Fibroblast of lung (primary cell): ENCODE measurements at regions not wholly inside any gene's neighbourhood (a gene's known extent, or its start where the extent isn't known, plus 50 kb on each side); places are given as distances from the start of the nearest gene placed in this dataset.

Experiments
- DNase-seq, 2 donors: peaks; one replicate each; pipeline versions ENCODE4 v3.0.0 to v3.0.0-alpha.2; 2010; ENCODE audit warnings: low read depth in 2 of 2
- H2AFZ ChIP-seq: 2 replicates; pipeline ENCODE4 v1.5.1; 2012; ENCODE audit warnings: low read length, control low read depth, inconsistent platforms
- H3K27ac ChIP-seq: 2 replicates; pipeline ENCODE4 v1.5.1; 2011; ENCODE audit warnings: low read length, control low read depth; ENCODE audit not compliant: insufficient read depth
- H3K27me3 ChIP-seq: 2 replicates; pipeline ENCODE4 v1.5.1; 2011; ENCODE audit warnings: mild to moderate bottlenecking, low read length; ENCODE audit not compliant: control insufficient read depth, insufficient read depth
- H3K36me3 ChIP-seq: 2 replicates; pipeline ENCODE4 v1.5.1; 2011; ENCODE audit warnings: low read length; ENCODE audit not compliant: control insufficient read depth, insufficient read depth
- H3K4me1 ChIP-seq: 2 replicates; pipeline ENCODE4 v1.5.1; 2011; ENCODE audit warnings: low read length; ENCODE audit not compliant: control insufficient read depth, insufficient read depth; ENCODE audit errors: extremely low read depth
- H3K4me2 ChIP-seq: 2 replicates; pipeline ENCODE4 v1.5.1; 2011; ENCODE audit warnings: low read length, control low read depth; ENCODE audit not compliant: insufficient read depth; ENCODE audit errors: extremely low read depth
- H3K4me3 ChIP-seq, 4 experiments: fragments of 200-600 bp in 1 of 4; sonication (generic) in 1 of 4; replicated peaks in 1 of 4; 2 replicates each; pipeline ENCODE4 v1.5.1; 2011 to 2016; ENCODE audit warnings: low read length in 4 of 4, low read depth in 3 of 4, mild to moderate bottlenecking in 3 of 4, control low read depth in 2 of 4, inconsistent platforms in 1 of 4, mixed read lengths in 1 of 4; ENCODE audit not compliant: insufficient read depth in 1 of 4; ENCODE audit errors: control extremely low read depth in 1 of 4
- H3K79me2 ChIP-seq: 2 replicates; pipeline ENCODE4 v1.5.1; 2012; ENCODE audit warnings: mild to moderate bottlenecking, low read length, inconsistent platforms; ENCODE audit not compliant: control insufficient read depth, insufficient read depth
- H3K9ac ChIP-seq: 2 replicates; pipeline ENCODE4 v1.5.1; 2011; ENCODE audit warnings: mild to moderate bottlenecking, low read length, control low read depth; ENCODE audit not compliant: insufficient read depth
- H3K9me3 ChIP-seq: 2 replicates; pipeline ENCODE4 v1.5.1; 2012; ENCODE audit warnings: low read depth, low read length; ENCODE audit not compliant: control insufficient read depth, insufficient read depth
- H4K20me1 ChIP-seq: 2 replicates; pipeline ENCODE4 v1.5.1; 2011; ENCODE audit warnings: low read length; ENCODE audit not compliant: control insufficient read depth, insufficient read depth; ENCODE audit errors: extremely low read depth
- CTCF ChIP-seq, 2 donors: IDR thresholded peaks in 1 of 2; conservative IDR thresholded peaks in 1 of 2; 1 replicate in 1 of 2; 2 replicates in 1 of 2; pipeline ENCODE4 v1.5.1; 2011 to 2012; ENCODE audit warnings: low read length in 2 of 2, control low read depth in 1 of 2, inconsistent platforms in 1 of 2, low read depth in 1 of 2, mild to moderate bottlenecking in 1 of 2
- EZH2 ChIP-seq: IDR thresholded peaks from 2 replicates; pipeline ENCODE4 v1.5.1; 2012; ENCODE audit warnings: low read length, control low read depth, mild to moderate bottlenecking; ENCODE audit errors: missing control alignments

DNA sequence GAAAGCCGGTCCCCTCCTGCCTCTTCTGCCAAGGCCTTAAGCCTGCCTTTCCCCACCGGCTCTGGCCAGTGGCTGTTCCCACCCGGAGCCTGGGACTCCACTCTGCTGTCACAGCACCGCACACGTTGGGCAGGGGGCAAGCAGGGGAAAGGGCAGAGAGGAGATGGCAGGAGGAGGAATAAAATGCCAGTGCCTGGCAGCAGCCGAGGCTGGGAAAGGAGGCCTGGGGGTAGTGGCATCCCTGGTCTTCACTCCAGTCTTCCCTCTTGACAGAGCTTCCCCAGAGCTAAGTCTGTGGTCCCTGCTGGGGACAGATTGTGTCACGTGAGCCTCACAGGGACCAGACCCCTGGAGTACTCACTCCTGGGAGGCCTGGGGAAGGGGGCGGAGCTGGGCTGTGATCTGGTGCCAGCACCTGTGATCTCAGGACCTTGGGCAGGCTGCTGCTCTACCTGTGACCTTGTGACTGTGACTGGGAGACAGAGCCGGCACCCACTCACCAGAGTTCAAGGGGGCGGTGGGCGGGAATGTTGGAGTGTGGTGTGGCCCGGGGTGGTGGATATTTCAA lies 97.2 kb upstream of the GSE1 start:
- peak overlapping the region; percentile 15 for H3K4me2 ChIP-seq
- no peak for DNase-seq

DNA sequence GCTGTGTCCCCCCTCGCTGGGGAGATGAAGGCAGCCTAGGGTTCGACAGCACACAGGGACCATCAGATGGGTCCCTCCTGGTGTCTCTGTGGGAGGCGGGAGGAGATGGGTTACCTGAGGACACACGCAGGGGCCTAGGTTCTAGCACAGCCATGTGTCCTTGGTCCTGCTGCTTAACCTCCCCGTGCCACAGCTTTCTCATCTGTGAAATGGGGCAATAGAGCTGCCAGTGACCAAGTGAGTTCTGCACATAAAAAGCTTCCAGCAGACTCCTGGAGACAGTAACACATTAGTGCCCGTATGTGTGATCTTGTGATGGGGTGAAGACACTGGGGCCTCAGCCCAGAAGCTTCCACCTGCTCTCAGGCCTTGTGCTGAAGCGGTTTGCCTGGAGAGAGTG lies 96.0 kb upstream of the GSE1 start:
- Histone ChIP-seq H3K36me3 (no peaks in the 10 kb centered on the region), H3K4me3 (no peak overlapping the region), H3K4me2 (no peak overlapping the region), H2AFZ (no peak overlapping the region), H3K9ac (no peak overlapping the region), H3K79me2 (no peaks in the 10 kb centered on the region), H3K4me1 (peaks cover 35% of the 10 kb centered on the region), H3K9me3 (no peaks in the 10 kb centered on the region), H3K27ac (no peak overlapping the region), H4K20me1 (no peaks in the 10 kb centered on the region), H3K27me3 (no peaks in the 10 kb centered on the region)
- TF ChIP-seq CTCF (conservative IDR thresholded peaks at IDR 0.05 in 1 of 2, IDR thresholded peaks at IDR 0.05 in 1 of 2; ENCODE audit: low read depth in 1 of 2, low read length in 2 of 2): no peak
- no peak for TF ChIP-seq EZH2
- DNase-seq: no peak

More for the DNA sequence above, 97.2 kb upstream of the GSE1 start:
- Histone ChIP-seq H4K20me1 (no peaks in the 10 kb centered on the region), H3K79me2 (no peaks in the 10 kb centered on the region), H3K4me3 (no peak overlapping the region), H3K9me3 (no peaks in the 10 kb centered on the region), H3K9ac (peak overlapping the region; percentile 44), H3K36me3 (no peaks in the 10 kb centered on the region), H3K27ac (peak overlapping the region; percentile 93), H3K4me1 (peaks cover 33% of the 10 kb centered on the region), H2AFZ (no peak overlapping the region), H3K27me3 (no peaks in the 10 kb centered on the region)
- no peak for TF ChIP-seq CTCF (conservative IDR thresholded peaks at IDR 0.05 in 1 of 2, IDR thresholded peaks at IDR 0.05 in 1 of 2; ENCODE audit: low read depth in 1 of 2, low read length in 2 of 2)
- no peak for TF ChIP-seq EZH2

- H3K79me2 ChIP-seq: no peaks in the 10 kb centered on the region
- H4K20me1 ChIP-seq: no peaks in the 10 kb centered on the region
- no peak overlapping the region for H3K4me2 ChIP-seq
- H3K27me3 ChIP-seq: no peaks in the 10 kb centered on the region
- no peak overlapping the region for H3K9ac ChIP-seq
- H3K27ac ChIP-seq: no peak overlapping the region
- no peak for DNase-seq
- no peaks in the 10 kb centered on the region for H3K36me3 ChIP-seq
- H2AFZ ChIP-seq: no peak overlapping the region
- no peaks in the 10 kb centered on the region for H3K9me3 ChIP-seq
- TF ChIP-seq CTCF (conservative IDR thresholded peaks at IDR 0.05 in 1 of 2, IDR thresholded peaks at IDR 0.05 in 1 of 2; ENCODE audit: low read depth in 1 of 2, low read length in 2 of 2) (no peak), EZH2 (no peak)
- peaks cover 33% of the 10 kb centered on the region for H3K4me1 ChIP-seq
- no peak overlapping the region for H3K4me3 ChIP-seq
These were observed 95.5 kb upstream of the GSE1 start for GRCh38 chr16:85517563-85518179.
